Omental fat pad (tissue), 3 donors: ENCODE measurements at regions not wholly inside any gene's neighbourhood (a gene's known extent, or its start where the extent isn't known, plus 50 kb on each side); places are given as distances from the start of the nearest gene placed in this dataset.

Experiments used
- ATAC-seq: fragments of 150-250 bp; one replicate; pipeline ENCODE4 v1.9.1; 2016; ENCODE audit warnings: mild to moderate bottlenecking, moderate library complexity; ENCODE audit not compliant: low FRiP score
- DNase-seq: peaks from one replicate; pipeline ENCODE4 v3.0.0-alpha.2; 2019; ENCODE audit warnings: low spot score
- CTCF ChIP-seq, 3 donors: fragments of 450-650 bp; IDR thresholded peaks; one replicate each; pipeline ENCODE4 v1.5.1; 2016 to 2017; ENCODE audit warnings: antibody characterized with exemption in 3 of 3, mild to moderate bottlenecking in 3 of 3, moderate library complexity in 2 of 3

GRCh38 chr10:2143213-2143835 lies 406.0 kb upstream of the ADARB2 start:
- TF ChIP-seq CTCF (IDR thresholded peaks at IDR 0.05), result no peak
- ATAC-seq, result no peak
- no peak for DNase-seq

GRCh38 chr10:2139746-2140145 lies 402.4 kb upstream of the ADARB2 start:
- TF ChIP-seq CTCF (IDR thresholded peaks at IDR 0.05), result no peak
- ATAC-seq, result no peak
- DNase-seq, result no peak

- ATAC-seq (no peak), DNase-seq (no peak)
- no peak for TF ChIP-seq CTCF (IDR thresholded peaks at IDR 0.05)
These were observed 400.3 kb upstream of the ADARB2 start for GRCh38 chr10:2137549-2138174.

GRCh38 chr10:2130705-2131305 lies 393.5 kb upstream of the ADARB2 start:
- TF ChIP-seq CTCF (IDR thresholded peaks at IDR 0.05), result no peak
- no peak for ATAC-seq
- DNase-seq, result no peak

GRCh38 chr10:2128991-2129390 lies 391.7 kb upstream of the ADARB2 start:
- DNase-seq (no peak), ATAC-seq (no peak)
- TF ChIP-seq CTCF (IDR thresholded peaks at IDR 0.05), result no peak

- TF ChIP-seq CTCF (IDR thresholded peaks at IDR 0.05), result no peak
- DNase-seq (no peak), ATAC-seq (no peak)
These were observed 386.8 kb upstream of the ADARB2 start for GRCh38 chr10:2124135-2124534.
